Activated T-helper 1 cell treated with anti-CD3 and anti-CD28 coated beads, Interleukin-2, amount 50 U/mL, for 16 hours (primary cell): ENCODE measurements at regions not wholly inside any gene's neighbourhood (a gene's known extent, or its start where the extent isn't known, plus 50 kb on each side); places are given as distances from the start of the nearest gene placed in this dataset.
"Not testable (repeated sequence)": the region's sequence is repeated elsewhere in the genome, so short reads cannot be mapped to it uniquely, and the experiment has no call there.

Experiments used
- DNase-seq, 2 donors: peaks; one replicate each; pipeline ENCODE4 v3.0.0-alpha.2; 2020; ENCODE audit warnings: low read depth in 1 of 2, low spot score in 1 of 2

- no peak for DNase-seq
Observed at GRCh38 chr5:152607401-152608160, 202.5 kb upstream of the NMUR2 start.

- DNase-seq: no peak
Observed at GRCh38 chr5:152608458-152608857, 203.4 kb upstream of the NMUR2 start.

GRCh38 chr5:152619756-152620155, 214.7 kb upstream of the NMUR2 start:
- DNase-seq: no peak

GRCh38 chr5:152622628-152623027, 217.5 kb upstream of the NMUR2 start:
- DNase-seq: no peak

GRCh38 chr5:152623951-152624350, 218.9 kb upstream of the NMUR2 start:
- DNase-seq: no peak

- DNase-seq: no peak
Observed at GRCh38 chr5:152625696-152626095, 220.6 kb upstream of the NMUR2 start.

GRCh38 chr5:152631221-152631620, 226.1 kb upstream of the NMUR2 start:
- no peak for DNase-seq

- no peak for DNase-seq
Observed at GRCh38 chr5:152632360-152632759, 227.3 kb upstream of the NMUR2 start.

GRCh38 chr5:152634586-152634985, 229.5 kb upstream of the NMUR2 start:
- DNase-seq: no peak

- DNase-seq: no peak
Observed at GRCh38 chr5:152638996-152639552, 234.0 kb upstream of the NMUR2 start.

GRCh38 chr5:152641970-152642805, 237.1 kb upstream of the NMUR2 start:
- DNase-seq: no peak

- no peak for DNase-seq
Observed at GRCh38 chr5:152642880-152643279, 237.8 kb upstream of the NMUR2 start.

GRCh38 chr5:152644029-152644728, 239.1 kb upstream of the NMUR2 start:
- no peak for DNase-seq

- DNase-seq: no peak
Observed at GRCh38 chr5:152649609-152650008, 244.5 kb upstream of the NMUR2 start.

GRCh38 chr5:152650413-152650812, 245.3 kb upstream of the NMUR2 start:
- DNase-seq: no peak

GRCh38 chr5:152659470-152659869, 254.4 kb upstream of the NMUR2 start:
- not testable (repeated sequence) for DNase-seq

- no peak for DNase-seq
Observed at GRCh38 chr5:152673601-152674000, 268.5 kb upstream of the NMUR2 start.

GRCh38 chr5:152674403-152674802, 269.3 kb upstream of the NMUR2 start:
- no peak for DNase-seq

- no peak for DNase-seq
Observed at GRCh38 chr5:152676196-152676595, 271.1 kb upstream of the NMUR2 start.

- no peak for DNase-seq
Observed at GRCh38 chr5:152683205-152683604, 278.1 kb upstream of the NMUR2 start.

GRCh38 chr5:152686931-152687330, 281.9 kb upstream of the NMUR2 start:
- no peak for DNase-seq
